ENCODE measurements at regions not wholly inside any gene's neighbourhood (a gene's known extent, or its start where the extent isn't known, plus 50 kb on each side); places are given as distances from the start of the nearest gene placed in this dataset.
"Not testable (repeated sequence)": the region's sequence is repeated elsewhere in the genome, so short reads cannot be mapped to it uniquely, and the experiment has no call there.

DNA sequence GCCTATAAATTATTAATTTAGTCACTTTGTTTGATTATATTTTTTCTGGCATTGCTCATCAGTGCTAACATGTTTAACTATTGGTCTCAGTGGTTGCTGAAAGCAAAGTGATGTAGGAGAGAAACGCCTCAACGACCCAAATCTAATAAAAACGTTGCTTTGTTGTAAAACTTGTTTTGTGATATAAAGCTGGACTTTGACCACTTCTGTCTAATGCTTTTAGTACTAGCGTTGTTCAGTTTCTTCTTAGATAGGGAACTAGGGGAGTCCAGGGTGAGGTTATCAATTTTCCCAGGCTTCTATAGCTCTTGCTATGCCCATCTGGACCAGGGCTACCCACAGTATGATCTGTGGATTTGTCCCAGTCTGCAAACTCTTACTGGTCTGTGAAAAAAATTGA, 80.6 kb upstream of the TBC1D5 start:
- no peak for FAIRE-seq

DNA sequence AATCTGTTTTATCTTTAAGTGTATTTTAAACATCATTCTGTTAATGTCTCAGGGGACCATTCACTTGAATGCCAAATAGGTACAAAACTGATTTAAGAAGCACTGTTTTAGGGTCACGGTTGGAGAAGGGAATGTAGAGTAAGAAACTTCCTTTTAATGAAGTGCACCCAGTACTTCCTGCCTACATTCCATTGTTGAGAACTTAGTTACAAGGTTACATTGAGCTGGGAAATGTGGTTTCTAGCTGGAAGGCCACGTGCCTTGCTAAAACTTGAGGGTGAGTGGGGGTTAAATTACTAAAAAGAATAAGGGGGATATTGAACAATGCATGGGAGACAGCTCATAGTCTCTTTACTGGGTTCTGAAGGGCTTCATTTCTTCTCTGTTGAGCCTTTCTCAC, 78.3 kb upstream of the TBC1D5 start:
- no peak for FAIRE-seq

DNA sequence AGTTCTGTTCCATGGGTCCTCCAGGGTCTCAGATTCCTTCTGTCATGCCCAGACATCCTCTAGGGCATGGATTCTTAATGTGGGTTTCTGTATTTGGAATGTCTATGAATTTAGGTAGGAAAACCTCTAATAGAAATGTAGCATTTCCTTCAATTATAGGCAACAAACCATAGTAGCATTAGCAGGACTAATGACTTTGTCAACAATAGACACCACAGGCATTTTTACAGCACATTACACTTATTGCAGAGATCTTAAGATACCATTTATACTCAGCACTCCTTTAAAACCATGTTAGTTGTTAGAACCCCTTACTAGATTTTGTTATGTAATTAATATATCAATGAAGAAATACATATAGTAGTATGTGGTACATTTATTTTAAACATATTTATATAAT, 77.8 kb upstream of the TBC1D5 start:
- FAIRE-seq: no peak

DNA sequence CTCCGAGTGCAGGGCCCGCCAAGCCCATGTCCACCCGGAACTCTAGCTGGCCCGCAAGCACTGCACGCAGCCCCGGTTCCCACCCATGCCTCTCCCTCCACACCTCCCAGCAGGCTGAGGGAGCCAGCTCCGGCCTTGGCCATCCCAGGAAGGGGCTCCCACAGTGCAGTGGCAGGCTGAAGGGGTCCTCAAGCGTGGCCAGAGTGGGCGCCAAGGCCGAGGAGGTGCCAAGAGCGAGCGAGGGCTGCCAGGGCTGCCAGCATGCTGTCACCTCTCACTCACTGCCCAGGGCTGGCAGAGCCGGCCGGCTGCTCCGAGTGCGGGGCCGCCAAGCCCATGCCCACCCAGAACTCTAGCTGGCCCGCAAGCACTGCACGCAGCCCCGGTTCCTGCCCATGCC, 75.5 kb upstream of the TBC1D5 start:
- not testable (repeated sequence) for FAIRE-seq

DNA sequence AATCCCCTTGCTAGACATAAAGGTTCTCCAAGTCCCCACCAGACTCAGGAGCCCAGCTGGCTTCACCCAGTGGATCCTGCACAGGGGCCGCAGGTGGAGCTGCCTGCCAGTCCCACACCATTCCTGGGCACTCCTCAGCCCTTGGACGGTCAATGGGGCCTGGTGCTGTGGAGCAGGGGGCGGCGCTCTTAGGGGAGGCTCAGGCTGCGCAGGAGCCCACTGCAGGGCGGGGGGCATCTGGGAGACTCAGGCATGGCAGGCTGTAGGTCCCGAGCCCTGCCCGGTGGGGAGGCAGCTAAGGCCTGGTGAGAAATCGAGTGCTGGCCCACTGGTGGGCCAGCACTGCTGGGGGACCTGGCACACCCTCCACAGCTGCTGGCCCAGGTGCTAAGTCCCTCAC, 75.1 kb upstream of the TBC1D5 start:
- FAIRE-seq: no peak

DNA sequence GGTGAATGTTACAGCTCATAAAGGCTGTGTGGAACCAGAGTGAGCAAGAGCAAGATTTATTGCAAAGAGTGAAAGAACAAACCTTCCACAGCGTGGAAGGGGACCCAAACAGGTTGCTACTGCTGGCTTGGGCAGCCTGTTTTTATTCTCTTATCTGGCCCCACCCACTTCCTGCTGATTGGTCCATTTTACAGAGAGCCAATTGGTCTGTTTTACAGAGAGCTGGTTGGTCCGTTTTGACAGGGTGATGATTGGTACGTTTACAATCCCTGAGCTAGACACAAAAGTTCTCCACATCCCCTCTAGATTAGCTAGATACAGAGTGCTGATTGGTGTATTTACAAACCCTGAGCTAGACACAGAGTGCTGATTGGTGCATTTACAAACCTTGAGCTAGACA, 74.4 kb upstream of the TBC1D5 start:
- not testable (repeated sequence) for FAIRE-seq

DNA sequence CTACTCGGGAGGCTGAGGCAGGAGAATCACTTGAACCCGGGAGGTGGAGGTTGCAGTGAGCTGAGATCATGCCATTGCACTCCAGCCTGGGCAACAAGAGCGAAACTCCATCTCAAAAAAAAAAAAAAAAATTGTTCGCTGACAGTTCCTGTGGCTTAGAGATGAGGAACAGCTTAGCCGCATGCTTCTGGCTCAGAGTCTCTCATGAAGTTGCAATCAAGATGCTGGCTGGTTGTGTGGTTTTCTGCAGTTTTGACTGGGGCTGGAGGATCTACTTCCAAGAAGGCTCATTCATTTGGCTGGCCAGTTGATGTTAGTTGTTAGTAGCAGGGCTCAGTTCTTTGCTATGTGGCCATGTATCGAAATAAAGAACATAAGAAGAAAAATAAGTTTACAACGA, 69.9 kb upstream of the TBC1D5 start:
- not testable (repeated sequence) for FAIRE-seq

DNA sequence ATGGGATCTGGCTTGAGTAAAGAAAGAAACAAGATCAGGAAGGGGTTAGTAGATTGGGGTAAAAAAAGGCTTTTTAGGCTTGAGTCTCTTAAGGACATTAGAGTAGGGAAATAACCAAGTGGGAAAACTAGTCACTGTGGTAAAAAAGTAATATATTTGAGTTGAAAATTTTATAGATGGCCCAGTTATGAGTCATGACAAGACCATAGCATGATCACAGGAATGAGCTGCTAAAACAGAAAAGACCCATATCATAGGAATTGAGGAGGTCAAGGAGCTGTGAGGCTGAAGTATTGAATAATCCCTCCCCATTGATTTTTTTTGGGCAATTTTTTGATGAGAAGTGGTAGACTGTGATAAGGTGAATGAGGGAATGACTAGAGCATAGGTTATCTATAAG, 69.2 kb upstream of the TBC1D5 start:
- FAIRE-seq: no peak

DNA sequence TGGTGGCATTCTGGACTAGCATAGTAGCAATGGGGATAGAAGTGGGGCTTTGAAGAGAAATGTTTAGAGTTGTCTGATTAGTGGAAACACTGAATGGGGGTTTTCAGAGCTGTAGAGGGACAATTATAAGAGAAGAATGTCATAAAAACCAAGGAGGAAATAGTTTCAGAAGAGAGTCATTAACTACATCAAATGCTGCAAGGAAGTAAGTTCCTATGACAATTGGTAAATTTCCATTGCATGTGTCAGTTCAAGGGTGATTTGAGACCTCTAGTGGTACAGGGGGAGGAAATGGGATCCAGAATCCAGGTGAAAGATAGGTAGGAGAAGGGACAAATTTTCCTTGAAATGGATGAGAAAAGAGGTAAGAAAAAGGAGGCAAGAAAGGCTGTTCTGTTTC, 68.3 kb upstream of the TBC1D5 start:
- FAIRE-seq: no peak

DNA sequence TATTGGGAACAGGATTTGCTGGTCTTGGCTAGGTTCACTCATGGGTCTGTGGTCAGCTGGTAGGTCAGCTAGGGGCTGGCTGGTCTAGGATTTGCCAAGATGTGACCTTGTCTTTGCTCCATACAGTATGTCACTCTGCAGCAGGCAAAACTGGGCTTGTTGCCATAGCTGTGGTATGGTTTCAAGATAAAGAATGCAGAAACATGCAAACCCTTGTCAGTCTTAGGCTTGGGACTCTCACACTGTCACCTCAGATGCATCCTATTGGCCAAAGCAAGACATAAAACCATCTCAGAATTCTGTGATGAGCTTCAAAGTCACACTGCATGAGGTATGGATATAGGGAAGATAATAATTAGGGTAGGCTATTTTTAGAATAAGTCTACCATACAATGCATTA, 66.6 kb upstream of the TBC1D5 start:
- FAIRE-seq: no peak

DNA sequence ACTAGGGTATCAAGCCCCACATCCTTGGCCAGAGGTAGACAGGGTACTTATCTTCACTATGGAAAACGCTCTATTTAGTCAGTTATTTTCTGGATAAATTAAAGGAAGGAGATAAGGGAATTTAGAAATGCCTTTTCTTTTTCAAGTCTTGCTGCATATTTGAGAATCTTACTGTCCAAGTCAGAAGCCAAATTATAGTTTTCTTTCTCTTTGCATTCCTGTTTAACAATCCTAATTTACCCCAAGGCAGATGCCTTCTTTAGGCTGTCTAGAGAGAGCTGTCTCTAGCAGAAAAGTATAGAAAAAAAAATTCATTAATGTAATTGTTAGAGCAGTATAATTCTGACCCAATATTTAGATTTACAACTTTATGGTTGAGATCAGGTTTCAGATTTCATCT, 64.4 kb upstream of the TBC1D5 start:
- FAIRE-seq: no peak

DNA sequence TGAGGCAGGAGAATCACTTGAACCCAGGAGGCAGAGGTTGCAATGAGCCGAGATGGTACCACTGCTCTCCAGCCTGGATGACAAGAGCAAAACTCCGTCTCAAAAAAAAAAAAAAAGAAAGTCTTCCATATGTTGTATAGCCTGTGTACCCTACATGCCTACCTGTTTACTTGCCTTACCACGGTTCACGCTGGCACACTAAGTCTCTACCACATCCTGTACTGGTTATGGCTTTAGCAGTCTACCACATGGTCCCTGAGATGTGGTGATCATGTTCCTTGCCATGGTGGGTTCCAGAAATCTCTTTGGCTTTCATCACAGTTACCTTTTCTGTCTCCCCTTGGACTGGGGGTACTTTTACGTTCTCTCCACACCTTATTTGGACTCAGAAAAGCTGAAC, 63.8 kb upstream of the TBC1D5 start:
- no peak for FAIRE-seq

DNA sequence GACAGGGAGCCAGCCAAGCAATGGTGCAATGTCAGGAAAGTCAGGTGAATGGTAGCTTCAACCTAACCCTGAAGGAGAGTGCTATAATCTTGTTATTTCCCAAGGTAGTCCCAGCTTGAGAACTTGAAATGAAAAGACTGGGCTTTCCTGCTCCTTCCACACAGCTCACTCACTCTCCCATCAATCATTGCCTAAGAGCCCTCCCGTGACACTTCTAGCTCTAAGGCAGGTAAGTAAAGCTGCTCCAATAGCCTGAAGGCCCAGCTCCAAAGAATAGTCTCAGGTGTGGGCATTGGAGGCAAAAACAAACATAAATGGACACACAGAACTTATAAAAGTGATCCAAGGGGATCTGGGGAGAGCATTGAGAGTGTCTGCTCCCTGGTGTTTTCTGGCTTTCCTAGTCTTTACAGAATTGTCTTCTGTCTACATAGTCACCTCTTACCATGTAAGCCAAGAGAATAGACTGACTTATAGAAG, 63.1 kb upstream of the TBC1D5 start:
- FAIRE-seq: no peak

DNA sequence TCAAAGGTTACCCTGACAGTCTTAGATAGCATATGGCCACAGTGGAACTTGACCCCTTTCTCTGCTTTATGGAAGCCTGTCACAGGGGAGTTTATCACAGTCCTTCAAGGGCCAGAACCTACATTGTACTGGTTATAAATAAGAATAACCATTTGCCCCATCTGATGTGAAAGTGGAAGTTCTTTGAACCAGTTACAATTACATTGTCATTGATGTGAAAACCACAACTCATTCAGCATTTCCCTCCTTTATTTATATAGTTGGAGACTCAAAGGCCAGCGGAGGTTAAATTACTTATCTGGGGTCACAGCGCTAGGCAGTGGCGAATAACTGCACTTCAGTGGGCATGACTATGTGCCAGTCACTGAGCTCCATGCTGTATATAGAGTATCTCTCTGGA, 60.5 kb upstream of the TBC1D5 start:
- no peak for FAIRE-seq

DNA sequence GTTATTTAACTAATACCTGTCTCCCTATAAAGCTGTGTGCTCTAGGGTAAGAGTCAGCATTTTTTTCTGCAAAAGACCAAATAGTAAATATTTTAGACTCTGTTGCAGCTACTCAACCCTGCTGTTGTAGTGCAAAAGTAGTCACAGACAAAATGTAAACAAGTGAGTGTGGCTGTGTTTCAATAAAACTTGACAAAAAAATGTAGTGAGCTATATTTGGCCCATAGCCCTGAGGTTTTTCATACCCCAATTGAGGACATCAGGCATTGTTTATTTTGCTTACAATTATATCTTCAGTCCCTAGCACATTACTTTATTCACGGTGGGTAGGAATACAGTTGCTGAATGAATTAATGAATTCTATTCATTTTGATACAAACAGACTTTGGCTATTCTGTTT, 58.7 kb upstream of the TBC1D5 start:
- no peak for FAIRE-seq

DNA sequence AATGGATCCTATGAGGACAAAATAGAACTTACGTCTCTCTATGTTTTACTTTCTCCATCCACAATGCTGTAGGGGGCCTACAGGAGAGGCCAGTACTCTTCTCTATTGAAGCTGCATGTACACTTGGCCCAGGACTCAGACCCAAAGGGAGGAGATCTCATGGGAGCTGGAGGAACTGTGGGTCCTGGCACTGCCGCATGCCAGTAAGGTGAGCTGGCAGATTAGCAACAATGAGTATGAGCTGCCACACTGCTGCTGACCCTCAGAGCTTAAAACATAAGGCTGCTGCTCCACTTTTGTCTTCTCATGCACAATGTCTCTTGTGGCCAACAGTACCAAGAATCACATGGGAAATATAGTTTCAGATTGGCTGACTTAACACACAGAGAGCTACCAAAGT, 57.8 kb upstream of the TBC1D5 start:
- no peak for FAIRE-seq

DNA sequence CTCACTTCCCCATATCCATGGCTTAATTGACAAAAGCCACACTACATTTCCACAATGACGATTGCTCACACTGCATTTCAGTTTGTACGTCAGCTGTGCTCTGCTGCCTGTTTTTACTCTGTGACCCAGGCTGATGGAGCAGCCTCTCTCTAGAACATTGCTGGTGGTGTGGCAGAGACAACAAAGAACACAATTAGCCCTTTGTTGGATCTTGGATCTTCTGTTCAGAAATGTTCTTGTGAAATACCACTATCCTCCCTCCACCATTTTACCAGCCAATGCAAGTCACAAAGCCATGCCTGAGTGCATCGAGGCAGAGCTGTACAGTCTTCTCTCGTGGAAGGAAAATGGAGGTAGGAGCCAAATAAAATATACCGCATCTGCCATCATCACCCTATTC, 56.9 kb upstream of the TBC1D5 start:
- no peak for FAIRE-seq

DNA sequence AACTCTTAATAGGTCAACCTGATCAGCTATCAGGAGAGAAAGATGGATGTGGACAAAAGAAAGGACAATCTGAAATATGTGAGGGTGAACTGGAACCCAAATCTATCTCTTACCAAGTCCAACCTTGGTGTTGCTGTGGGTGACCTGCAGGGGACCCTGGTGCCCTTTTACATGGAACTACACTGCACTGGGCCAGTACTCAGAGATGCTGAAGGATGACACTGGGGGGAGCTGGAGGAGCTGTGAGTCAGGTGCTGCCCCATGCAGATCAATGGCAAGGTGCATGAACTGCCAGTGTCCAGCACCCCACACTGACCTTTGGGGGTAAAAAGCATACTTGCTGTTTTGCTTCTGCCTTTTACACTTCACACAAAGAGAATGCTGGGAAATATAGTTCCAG, 55.6 kb upstream of the TBC1D5 start:
- FAIRE-seq: no peak

DNA sequence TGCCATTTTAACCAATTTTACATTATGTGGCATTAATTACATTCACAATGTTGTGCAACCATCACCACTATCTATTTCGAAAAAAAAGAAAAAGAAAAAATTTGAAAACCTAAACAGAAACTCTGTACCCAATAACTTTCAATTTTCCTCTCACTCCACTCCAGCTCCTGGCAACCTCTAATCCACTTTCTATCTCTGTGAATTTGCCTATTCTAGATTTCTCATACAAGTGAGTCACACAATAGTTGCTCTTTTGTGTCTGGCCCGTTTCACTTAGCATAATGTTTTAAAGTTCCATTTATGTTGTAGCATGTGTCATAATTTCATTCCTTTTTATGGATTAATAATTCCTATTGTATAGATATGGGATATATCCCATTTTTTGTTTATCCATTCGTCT, 53.3 kb upstream of the TBC1D5 start:
- FAIRE-seq: no peak

DNA sequence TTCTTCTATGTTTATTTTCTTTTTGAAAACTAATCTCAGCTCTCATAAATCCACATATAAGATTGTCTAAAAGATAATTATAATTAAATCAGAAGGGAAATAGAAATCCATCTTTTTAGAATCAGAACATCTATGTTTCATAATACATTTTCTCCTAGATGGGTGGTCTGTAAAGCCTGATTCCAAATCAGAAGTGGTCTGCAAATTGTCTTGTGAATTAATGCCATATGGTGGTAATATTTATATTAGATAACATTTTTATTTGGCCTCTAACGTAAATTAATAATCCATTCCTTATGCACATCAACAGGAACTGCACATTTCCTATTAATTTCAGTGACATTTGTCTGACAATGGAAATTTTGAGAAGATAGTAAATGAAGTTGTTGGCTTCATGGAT, 52.8 kb upstream of the TBC1D5 start:
- no peak for FAIRE-seq

DNA sequence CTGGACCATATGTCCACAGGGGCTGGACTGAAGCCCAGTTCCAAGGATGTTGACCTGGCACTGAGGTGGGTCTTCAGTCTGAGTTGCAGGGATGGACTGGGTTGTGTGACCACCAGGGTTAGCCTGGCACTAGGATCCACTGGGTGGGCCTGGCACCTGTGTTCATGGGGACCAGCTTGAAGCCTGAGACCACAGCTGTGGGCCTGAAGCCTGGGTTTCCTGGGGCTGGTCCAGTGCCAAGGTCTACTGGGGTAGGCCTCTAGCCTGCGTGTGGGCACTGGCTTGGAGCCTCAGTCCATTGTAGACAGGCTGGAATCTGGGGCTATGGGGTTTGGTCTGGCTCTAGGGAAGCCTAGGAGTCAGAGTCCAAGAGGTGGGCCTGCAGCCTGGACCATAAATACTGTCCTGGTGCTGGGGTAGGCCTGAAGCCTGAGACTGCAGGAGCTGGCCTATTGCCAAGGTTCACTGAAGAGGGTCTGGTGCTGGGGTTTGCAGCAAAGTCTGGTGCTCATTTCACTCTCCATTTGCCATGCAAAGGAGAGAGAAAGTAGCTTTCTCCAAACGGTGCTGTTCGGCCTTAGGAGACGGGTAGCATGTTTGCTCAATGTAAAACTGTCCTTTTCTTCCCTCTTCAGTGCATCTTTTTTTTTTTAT, 51.2 kb upstream of the TBC1D5 start:
- no peak for FAIRE-seq
